Gastroesophageal sphincter (tissue), 3 donors: ENCODE measurements at regions not wholly inside any gene's neighbourhood (a gene's known extent, or its start where the extent isn't known, plus 50 kb on each side); places are given as distances from the start of the nearest gene placed in this dataset.

Experiments used
- CTCF ChIP-seq, 4 experiments: fragments of 200-600 bp in 2 of 4; fragments of 450-650 bp in 2 of 4; sonication (generic) in 1 of 4; IDR thresholded peaks; one replicate each; pipeline ENCODE4 v1.5.1; 2017 to 2019; ENCODE audit warnings: antibody characterized with exemption in 4 of 4, mild to moderate bottlenecking in 2 of 4, moderate library complexity in 2 of 4
- EP300 ChIP-seq: sonication (generic); formaldehyde crosslinking; IDR thresholded peaks from one replicate; pipeline ENCODE4 v1.6.1; 2017; ENCODE audit warnings: antibody characterized with exemption, mild to moderate bottlenecking
- POLR2A ChIP-seq, 2 donors: fragments of 450-650 bp; IDR thresholded peaks; one replicate each; pipeline ENCODE4 v1.6.1; 2017; ENCODE audit warnings: antibody characterized with exemption in 2 of 2, mild to moderate bottlenecking in 2 of 2, moderate library complexity in 1 of 2
- POLR2AphosphoS5 ChIP-seq: sonication (generic); formaldehyde crosslinking; IDR thresholded peaks from one replicate; pipeline ENCODE4 v1.6.1; 2017; ENCODE audit warnings: antibody characterized with exemption

- TF ChIP-seq CTCF (IDR thresholded peaks at IDR 0.05) (no peak), POLR2AphosphoS5 (no peak), POLR2A (IDR thresholded peaks at IDR 0.05) (no peak), EP300 (no peak)
Measured at GRCh38 chr12:59131462-59131861, 211.2 kb upstream of the LRIG3 start.
